ENCODE measurements at regions not wholly inside any gene's neighbourhood (a gene's known extent, or its start where the extent isn't known, plus 50 kb on each side); places are given as distances from the start of the nearest gene placed in this dataset.

DNA sequence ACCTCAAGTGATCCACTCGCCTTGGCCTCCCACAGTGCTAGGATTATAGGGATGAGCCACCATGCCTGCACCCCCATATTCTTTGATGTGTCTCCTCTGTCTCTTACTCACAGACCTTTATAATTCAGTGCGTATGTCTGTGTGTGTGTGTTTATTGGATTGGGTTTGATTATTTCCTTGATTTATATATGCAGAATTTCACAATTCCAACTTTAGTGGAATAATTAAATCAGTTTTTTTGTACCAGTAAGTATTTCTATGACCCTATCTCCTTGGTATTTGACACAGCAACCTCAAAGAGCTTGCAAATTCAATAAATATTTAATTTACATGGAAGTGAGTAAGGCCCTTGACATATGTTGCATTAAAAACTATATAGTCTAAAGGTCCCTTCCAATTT is 333.9 kb upstream of the ADAMTS5 start:
- TF ChIP-seq CTCF (IDR thresholded peaks at IDR 0.05; ENCODE audit: low read depth, low read length, missing control alignments), result no peak
- no peak for DNase-seq (ENCODE audit: extremely low read depth, low read depth)
- H3K4me3 ChIP-seq (replicated peaks; ENCODE audit: low read depth, low read length), result no peak overlapping the region

- no peak overlapping the region for H3K4me3 ChIP-seq (replicated peaks; ENCODE audit: low read depth, low read length)
- TF ChIP-seq CTCF (IDR thresholded peaks at IDR 0.05; ENCODE audit: low read depth, low read length, missing control alignments), result no peak
- DNase-seq (ENCODE audit: extremely low read depth, low read depth), result no peak
Observed at GRCh38 chr21:27298465-27298864, 331.6 kb upstream of the ADAMTS5 start.

DNA sequence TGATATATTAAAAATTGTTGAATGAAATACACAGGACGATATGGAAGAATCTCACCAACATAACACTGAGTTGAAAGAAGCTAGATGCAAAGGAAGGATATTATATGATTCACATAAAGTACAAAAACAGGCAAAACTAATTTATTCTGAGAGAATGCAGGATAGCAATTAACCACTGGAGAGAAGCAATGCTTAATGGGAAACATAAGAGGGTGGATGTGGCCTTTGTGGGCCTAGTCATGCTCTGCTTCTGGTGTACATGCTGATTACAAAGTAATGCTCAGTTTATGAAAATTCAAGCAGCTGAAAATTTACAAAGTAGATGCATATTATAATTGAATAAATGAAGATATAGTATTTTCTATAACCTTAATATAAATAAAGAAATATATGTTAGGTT is 326.4 kb upstream of the ADAMTS5 start:
- no peak for DNase-seq (ENCODE audit: extremely low read depth, low read depth)
- TF ChIP-seq CTCF (IDR thresholded peaks at IDR 0.05; ENCODE audit: low read depth, low read length, missing control alignments), result no peak
- no peak overlapping the region for H3K4me3 ChIP-seq (replicated peaks; ENCODE audit: low read depth, low read length)

DNA sequence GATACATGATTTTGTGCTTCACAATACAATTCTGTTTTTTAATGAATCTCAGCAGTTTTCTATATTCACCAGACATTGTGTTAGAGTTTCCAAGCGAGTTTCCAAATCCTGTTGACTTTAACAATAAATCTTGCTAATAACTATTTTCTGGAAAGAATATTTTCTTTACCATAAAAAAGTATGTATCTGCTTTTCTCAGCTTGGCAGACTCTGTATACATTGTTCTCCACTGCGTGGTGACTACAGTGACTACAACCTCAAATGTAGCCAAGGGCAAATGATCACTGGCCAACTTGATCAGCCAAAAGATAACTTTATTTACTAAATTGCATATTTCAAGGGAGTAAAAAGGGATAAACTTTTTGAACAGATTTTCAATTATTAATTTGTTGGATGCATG is 325.9 kb upstream of the ADAMTS5 start:
- no peak overlapping the region for H3K4me3 ChIP-seq (replicated peaks; ENCODE audit: low read depth, low read length)
- DNase-seq (ENCODE audit: extremely low read depth, low read depth), result no peak
- no peak for TF ChIP-seq CTCF (IDR thresholded peaks at IDR 0.05; ENCODE audit: low read depth, low read length, missing control alignments)

- no peak overlapping the region for H3K4me3 ChIP-seq (replicated peaks; ENCODE audit: low read depth, low read length)
- DNase-seq (ENCODE audit: extremely low read depth, low read depth), result no peak
- no peak for TF ChIP-seq CTCF (IDR thresholded peaks at IDR 0.05; ENCODE audit: low read depth, low read length, missing control alignments)
Observed at GRCh38 chr21:27292229-27292628, 325.3 kb upstream of the ADAMTS5 start.

- no peak overlapping the region for H3K4me3 ChIP-seq (replicated peaks; ENCODE audit: low read depth, low read length)
- no peak for DNase-seq (ENCODE audit: extremely low read depth, low read depth)
- no peak for TF ChIP-seq CTCF (IDR thresholded peaks at IDR 0.05; ENCODE audit: low read depth, low read length, missing control alignments)
Observed at GRCh38 chr21:27291006-27291405, 324.1 kb upstream of the ADAMTS5 start.

DNA sequence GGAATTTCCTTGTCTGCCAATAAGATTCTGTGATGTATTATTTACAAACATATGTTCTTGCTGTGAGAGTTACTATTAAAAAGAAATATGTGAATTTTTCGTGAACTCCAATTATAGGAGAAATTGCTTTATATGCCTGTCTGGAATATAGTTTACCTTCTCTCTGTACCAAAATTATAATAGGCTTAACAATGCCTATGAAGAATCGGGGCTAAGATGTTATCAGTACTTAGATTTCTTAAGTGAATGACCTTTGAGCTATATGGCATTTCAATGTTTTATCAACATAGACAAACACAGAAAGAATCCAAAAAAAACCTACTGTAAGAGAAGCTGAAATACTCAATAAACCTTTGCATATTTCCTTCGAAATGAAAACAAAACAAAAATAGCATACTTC is 323.1 kb upstream of the ADAMTS5 start:
- H3K4me3 ChIP-seq (replicated peaks; ENCODE audit: low read depth, low read length), result no peak overlapping the region
- TF ChIP-seq CTCF (IDR thresholded peaks at IDR 0.05; ENCODE audit: low read depth, low read length, missing control alignments), result no peak
- no peak for DNase-seq (ENCODE audit: extremely low read depth, low read depth)

Data from HFF-Myc (cell line).